HG03196 (cell line): ENCODE measurements at regions not wholly inside any gene's neighbourhood (a gene's known extent, or its start where the extent isn't known, plus 50 kb on each side); places are given as distances from the start of the nearest gene placed in this dataset.

Experiments
- ATAC-seq: cut with Tn5 transposase; IDR thresholded peaks from one replicate; pipeline ENCODE4 v1.9.1; 2021; ENCODE audit not compliant: unreplicated experiment

- no peak for ATAC-seq
Observed at GRCh38 chr2:225156853-225157451, 114.7 kb upstream of the DOCK10 start.

- no peak for ATAC-seq
Observed at GRCh38 chr2:225140723-225141122, 98.5 kb upstream of the DOCK10 start.

- ATAC-seq: no peak
Observed at GRCh38 chr2:225137971-225138370, 95.7 kb upstream of the DOCK10 start.

GRCh38 chr2:225136552-225136951, 94.3 kb upstream of the DOCK10 start:
- no peak for ATAC-seq

GRCh38 chr2:225131898-225132297, 89.6 kb upstream of the DOCK10 start:
- no peak for ATAC-seq

GRCh38 chr2:225130093-225130492, 87.8 kb upstream of the DOCK10 start:
- no peak for ATAC-seq

GRCh38 chr2:225124311-225125017, 82.2 kb upstream of the DOCK10 start:
- no peak for ATAC-seq

- no peak for ATAC-seq
Observed at GRCh38 chr2:225122583-225123486, 80.6 kb upstream of the DOCK10 start.

- ATAC-seq: no peak
Observed at GRCh38 chr2:225122007-225122406, 79.7 kb upstream of the DOCK10 start.

GRCh38 chr2:225120186-225120585, 77.9 kb upstream of the DOCK10 start:
- no peak for ATAC-seq

GRCh38 chr2:225117051-225117716, 74.9 kb upstream of the DOCK10 start:
- no peak for ATAC-seq

- no peak for ATAC-seq
Observed at GRCh38 chr2:225114786-225115323, 72.6 kb upstream of the DOCK10 start.

GRCh38 chr2:225113371-225114015, 71.2 kb upstream of the DOCK10 start:
- no peak for ATAC-seq

GRCh38 chr2:225112362-225113126, 70.3 kb upstream of the DOCK10 start:
- no peak for ATAC-seq

- ATAC-seq: no peak
Observed at GRCh38 chr2:225108805-225109204, 66.5 kb upstream of the DOCK10 start.

- ATAC-seq: no peak
Observed at GRCh38 chr2:225104971-225105370, 62.7 kb upstream of the DOCK10 start.

- ATAC-seq: no peak
Observed at GRCh38 chr2:225104321-225104720, 62.1 kb upstream of the DOCK10 start.

GRCh38 chr2:225103737-225104141, 61.5 kb upstream of the DOCK10 start:
- no peak for ATAC-seq

GRCh38 chr2:225100856-225101294, 58.6 kb upstream of the DOCK10 start:
- no peak for ATAC-seq

GRCh38 chr2:225100269-225100668, 58.0 kb upstream of the DOCK10 start:
- ATAC-seq: no peak
